Ishikawa (cell line): ENCODE measurements at regions not wholly inside any gene's neighbourhood (a gene's known extent, or its start where the extent isn't known, plus 50 kb on each side); places are given as distances from the start of the nearest gene placed in this dataset.

Source experiments
- EP300 ChIP-seq: IDR thresholded peaks from 2 replicates; pipeline ENCODE4 v1.6.1; 2012; ENCODE audit warnings: borderline replicate concordance
- RAD21 ChIP-seq: IDR thresholded peaks from 2 replicates; pipeline ENCODE4 v1.6.1; 2012; ENCODE audit warnings: low read depth
- TAF1 ChIP-seq: IDR thresholded peaks from 2 replicates; pipeline ENCODE4 v1.6.1; 2012; ENCODE audit warnings: low read depth, mild to moderate bottlenecking
- YY1 ChIP-seq: IDR thresholded peaks from 2 replicates; pipeline ENCODE4 v1.6.1; 2012; ENCODE audit warnings: low read depth
- TF ChIP-seq, protein P1 (sequence below): IDR thresholded peaks from 2 replicates; pipeline ENCODE4 v1.6.1; 2012

- no peak for TF ChIP-seq EP300
- no peak for TF ChIP-seq YY1
- TF ChIP-seq, protein P1, sequence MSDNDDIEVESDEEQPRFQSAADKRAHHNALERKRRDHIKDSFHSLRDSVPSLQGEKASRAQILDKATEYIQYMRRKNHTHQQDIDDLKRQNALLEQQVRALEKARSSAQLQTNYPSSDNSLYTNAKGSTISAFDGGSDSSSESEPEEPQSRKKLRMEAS: no peak
- no peak for TF ChIP-seq RAD21
- no peak for TF ChIP-seq TAF1
Observed at GRCh38 chr22:48356731-48357130, 1470.9 kb downstream of the BRD1 start.
